HG03460 (cell line): ENCODE measurements at regions not wholly inside any gene's neighbourhood (a gene's known extent, or its start where the extent isn't known, plus 50 kb on each side); places are given as distances from the start of the nearest gene placed in this dataset.
"Not testable (repeated sequence)": the region's sequence is repeated elsewhere in the genome, so short reads cannot be mapped to it uniquely, and the experiment has no call there.

ENCODE experiments used
- ATAC-seq: cut with Tn5 transposase; IDR thresholded peaks from one replicate; pipeline ENCODE4 v1.9.1; 2021; ENCODE audit not compliant: unreplicated experiment

DNA sequence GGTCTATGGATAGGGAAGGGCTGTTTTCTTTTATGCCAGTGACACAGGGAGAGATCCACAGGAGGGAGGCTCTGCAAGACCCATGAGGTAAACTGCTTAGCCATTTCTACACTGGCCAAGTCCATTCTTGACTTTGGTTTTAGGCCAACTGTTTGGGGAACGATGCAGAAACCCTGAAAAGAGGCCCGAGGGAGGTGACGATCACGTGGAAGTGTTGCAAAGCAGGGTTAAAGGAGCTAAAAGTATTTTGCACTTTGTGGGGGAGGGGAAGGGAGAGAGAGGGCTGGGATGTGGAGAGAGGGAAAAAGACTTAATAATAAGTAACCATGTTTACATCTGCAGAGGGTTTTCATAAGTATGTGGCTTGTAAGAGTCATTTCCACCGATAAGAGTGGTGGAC is 239.7 kb downstream of the EMX2 start:
- ATAC-seq: no peak

DNA sequence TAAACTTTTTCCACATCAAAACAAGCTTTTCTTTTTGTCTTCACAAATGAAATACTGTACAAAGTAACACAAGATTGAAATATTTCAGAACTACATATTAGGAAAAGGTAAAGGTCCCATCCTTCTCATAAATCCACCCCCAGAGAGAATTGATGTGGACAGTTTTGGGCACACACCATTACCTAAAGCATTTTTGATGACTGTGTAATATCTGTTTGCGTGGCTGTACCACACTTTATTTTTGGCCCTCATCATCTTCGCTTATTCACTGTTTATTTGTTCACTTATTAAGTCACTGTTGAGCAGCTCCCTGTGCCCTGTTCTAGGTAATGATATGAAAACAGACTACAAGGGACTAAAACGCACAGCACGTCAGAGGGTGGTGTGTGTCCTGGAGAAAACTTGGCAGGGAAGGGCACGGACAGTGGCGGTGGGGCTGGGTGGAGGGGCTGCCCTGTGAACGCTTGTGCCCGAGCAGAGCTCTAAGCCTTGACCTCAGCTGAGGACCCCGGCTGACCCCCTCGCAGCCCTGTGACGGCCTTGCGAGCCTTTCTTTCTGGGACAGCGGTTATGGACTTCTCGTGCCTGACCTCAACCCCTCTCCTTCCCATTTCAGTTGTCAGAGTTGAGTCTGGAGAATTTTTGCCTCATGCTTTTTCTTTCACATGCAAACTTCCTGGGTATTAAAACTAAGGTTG is 241.3 kb downstream of the EMX2 start:
- no peak for ATAC-seq

DNA sequence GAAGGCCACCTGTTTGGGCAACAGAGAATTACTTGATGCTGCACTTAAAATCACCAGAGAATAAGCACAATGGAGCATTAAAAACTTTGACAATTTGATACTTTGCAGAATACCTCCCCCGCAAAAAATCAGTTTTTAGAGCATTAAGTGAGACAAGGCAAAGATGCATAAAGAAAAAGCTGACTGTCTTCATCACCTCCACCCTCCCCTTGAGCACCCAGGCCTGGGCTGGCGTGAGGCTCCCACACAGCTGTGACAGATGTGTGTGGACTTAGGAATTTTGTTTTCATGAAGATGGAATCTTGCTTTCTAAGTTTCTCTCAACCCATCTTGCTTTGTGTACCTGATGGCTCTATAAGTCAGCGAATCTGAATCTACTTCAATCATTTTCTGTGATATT is 242.2 kb downstream of the EMX2 start:
- ATAC-seq: no peak

DNA sequence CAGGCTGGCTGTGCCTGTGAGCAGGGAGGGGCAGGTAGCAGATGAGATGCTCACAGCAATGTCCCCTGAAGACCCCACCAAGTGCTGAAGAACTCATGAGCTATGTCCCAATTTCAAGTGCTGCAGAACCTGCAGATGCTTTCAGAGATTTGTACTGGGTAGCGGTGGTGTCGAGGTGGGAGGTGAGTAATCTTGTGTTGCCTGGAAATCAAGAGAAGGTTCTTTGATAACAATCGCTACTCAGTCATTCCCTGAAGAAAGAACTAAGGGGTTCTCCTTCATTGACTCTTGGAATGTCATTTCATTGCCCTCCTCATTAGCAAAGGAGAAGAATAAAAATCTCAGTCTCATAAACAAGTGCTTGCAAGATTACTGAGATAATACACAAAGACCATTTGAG is 246.4 kb downstream of the EMX2 start:
- ATAC-seq: no peak

DNA sequence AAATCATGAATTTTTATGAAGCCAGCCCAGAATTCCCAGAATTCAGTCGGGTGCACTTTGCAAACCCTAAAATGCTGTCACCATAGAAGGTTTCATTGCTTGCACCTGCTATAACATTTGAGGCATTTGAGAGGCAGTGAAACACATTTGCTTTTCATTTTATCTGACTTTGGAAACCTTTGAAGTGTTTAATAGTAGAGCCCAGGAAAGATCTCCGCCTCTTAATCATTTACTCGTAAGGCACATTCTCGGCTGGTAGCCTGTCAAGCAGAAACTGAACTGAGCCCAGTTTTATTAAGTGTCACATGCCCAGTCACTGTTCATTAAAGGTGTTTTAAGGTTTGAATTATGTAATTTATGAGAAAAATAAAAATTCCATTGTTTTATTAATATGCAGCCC is 247.6 kb downstream of the EMX2 start:
- no peak for ATAC-seq

DNA sequence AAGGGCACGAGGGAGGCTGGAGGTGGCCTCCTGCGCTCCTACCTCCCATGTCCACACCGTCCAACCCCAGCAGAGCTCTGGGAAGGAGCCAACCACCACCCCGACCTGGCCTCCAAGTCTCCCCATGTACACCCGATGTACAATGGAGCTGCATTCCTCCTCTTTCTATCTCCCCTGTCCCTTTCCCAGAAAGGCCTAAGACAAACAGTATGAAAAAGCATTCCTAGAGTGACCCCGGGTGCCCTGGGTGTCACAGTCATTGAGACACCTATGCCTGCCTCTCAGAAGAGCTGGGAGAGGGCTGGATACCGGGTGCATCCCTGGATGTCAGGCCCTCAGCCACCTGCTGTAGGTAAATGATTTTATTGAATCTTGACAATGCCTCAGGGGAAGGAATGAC is 248.1 kb downstream of the EMX2 start:
- ATAC-seq: no peak

DNA sequence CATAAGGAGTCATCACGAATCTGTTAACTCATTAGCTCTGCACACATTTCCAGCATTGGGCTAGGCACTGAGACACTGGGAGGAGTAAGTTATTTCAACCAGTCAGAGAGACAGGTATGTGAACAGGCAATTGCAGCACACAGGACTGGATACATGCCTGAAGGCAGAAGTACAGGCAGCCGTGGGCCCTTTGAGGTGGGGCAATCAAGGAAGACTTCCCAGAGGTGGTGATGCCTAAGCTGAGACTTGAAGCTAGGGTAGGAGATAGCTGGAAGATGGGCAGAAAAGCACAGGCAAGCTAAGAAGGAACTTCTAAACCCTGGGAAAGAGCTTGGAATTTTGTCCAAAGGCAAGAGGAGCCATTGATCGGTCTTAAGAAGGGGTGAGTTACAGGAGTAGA is 249.7 kb downstream of the EMX2 start:
- no peak for ATAC-seq

DNA sequence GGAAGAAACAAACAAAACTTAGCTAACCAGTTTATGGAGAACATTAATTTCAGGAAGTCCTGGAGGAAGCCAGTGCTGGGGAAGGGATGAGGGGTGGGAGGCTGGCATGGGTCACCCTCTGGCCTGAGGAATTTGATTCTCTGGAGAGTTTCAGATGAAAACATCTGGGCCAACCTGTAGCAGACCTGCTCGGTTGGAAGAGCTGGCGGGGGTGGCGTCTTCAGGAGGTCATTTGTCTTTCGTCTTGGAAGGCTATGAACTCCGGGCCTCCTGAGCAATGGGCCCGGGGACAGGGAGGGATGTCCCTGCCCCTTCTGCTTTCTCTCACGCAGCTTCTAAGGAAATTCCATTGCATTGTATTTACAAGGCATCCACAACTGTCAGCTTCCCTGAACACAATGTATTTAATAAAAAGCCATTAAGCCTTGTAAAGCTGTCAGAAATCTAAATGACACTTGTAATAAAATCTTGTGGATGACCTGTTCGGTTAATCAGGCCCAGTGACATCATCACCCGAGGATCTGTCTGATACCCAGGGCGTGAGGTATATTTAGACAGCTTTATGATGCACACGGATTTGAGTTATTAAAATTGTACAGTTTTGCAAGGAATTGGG is 250.5 kb downstream of the RAB11FIP2 start:
- no peak for ATAC-seq

DNA sequence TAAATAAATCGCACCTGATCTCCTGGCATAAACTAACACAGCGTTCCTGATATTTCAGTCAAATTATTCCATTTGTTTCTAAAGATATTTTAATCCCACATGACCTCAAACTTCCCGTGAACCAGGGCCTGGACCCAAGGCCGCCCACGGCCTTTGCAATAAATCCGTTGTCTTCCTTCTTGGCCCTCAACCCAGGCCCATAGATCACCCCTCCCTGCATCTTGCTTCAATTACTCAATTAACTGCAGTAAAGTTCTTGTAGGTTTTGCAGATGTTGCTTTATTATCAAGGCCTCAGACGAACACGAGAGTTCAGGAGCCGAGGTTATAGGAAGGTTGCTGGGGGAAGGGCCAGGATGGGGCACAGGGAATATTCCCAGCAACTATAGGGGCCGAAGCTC is 249.4 kb downstream of the RAB11FIP2 start:
- ATAC-seq: no peak

DNA sequence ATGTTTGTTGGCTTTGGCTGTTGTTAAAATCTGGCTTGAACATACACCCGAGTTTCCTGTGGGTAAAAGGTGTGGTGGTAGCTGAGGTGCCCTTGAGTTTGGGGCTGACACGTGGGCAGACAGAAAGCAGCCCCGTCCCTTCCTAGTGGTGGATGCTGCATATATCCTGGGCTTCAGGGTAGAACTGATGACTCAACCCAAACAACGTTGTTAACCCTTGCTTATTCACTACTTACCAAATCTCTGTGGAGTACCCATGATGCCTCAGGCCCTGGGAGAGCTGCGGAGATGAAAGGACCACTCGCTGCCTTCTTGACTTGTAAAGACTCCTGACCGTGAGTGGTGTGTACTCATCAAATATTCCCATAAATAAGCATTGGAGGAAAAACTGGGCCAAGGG is 245.1 kb downstream of the RAB11FIP2 start:
- ATAC-seq: no peak

DNA sequence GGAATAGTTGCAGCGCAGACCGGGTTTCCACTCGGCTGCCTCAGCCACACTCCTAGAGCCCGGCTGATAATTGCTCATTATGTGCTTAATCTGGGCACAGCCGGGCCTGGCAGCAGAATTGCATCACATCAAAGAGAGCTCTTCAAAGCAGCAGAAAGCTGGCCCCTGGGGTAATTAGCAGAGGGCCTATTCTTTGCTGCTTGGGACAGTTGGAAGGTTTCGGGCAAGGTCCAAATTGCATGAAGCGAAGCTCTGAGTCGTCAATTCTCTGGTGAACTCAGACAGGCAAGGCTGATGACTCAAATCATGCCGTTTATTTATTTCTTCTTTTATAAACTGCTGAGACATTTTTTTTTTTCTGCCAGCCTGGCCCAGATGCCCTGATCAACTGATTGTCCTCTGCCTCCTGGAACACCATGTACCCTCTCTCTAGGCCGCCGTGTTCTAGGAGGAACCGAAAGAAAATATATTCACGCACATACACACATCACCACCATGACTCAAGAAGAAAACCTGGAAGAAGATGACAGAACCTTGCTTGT is 242.2 kb downstream of the RAB11FIP2 start:
- no peak for ATAC-seq

DNA sequence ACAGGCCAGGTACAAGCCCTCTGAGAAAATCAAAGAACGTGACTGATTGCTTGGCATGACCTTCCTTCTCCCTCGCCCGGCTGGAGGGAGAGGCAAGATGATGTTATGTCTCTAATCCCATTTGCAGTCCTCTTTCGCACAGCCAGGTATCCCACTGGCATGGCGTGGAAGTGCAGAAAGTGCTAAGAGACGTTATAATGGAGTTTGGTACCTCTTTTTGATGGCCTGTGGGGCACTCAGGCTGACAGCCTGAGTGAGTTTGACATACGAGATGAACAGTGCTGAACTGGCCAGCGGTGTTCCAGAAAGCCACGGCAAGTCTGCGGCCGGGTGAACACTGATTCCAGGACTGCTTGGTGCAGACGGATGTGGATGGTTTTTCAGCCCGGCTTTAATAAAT is 241.6 kb downstream of the RAB11FIP2 start:
- no peak for ATAC-seq

DNA sequence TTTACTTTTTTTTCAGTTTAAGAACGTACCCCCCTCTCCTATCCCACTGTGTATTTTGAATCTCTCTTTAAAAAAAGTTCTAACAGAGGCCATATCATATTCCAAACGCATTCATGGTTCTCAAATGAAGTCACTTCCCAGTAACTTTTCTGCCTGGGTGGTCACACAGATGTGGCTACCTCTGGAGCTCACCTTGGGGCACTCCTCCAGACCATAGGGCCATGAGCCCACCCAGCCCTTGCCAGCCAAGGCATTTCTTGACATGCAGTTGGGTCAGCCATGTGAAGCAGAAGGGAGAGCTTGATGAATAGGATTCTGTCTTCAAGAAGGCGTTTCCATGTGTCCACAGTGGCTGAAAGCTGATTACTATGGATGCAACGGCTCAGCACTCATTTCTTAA is 239.3 kb downstream of the RAB11FIP2 start:
- no peak for ATAC-seq

DNA sequence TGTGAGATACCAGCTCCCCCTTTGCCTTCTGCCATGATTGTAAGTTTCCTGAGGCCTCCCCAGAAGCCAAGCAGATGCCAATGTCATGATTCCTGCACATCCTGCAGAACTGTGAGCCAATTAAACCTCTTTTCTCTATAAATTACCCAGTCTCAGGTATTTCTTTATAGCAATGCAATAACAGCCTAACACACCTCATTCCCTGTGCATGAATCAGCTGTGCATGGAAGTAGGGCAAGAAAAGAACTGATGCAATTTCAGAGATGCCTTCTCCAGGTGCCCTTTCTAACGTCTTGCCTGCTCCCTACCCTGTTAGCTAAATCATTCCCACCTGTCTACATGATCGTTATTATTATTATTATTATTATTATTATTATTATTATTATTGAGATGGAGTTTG is 230.9 kb downstream of the RAB11FIP2 start:
- ATAC-seq: not testable (repeated sequence)

DNA sequence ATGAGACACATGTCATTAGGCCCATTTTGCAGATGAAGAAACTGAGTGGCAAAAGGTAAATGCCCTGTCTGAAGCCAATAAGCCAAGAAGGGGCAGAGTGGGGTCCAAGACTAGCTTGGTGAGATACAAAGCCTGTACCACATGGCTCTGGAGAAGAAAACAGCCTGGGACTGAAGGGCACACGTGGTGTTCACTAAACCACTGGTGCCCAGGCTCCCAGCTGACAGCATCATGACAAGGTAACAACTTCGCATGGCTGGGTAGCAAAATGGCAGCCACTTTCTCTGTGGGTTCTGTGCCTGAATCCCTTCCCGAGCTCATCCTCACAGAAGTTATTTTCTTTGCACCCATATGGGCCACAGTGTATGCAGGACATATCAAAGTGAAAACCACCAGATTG is 229.6 kb downstream of the RAB11FIP2 start:
- no peak for ATAC-seq

DNA sequence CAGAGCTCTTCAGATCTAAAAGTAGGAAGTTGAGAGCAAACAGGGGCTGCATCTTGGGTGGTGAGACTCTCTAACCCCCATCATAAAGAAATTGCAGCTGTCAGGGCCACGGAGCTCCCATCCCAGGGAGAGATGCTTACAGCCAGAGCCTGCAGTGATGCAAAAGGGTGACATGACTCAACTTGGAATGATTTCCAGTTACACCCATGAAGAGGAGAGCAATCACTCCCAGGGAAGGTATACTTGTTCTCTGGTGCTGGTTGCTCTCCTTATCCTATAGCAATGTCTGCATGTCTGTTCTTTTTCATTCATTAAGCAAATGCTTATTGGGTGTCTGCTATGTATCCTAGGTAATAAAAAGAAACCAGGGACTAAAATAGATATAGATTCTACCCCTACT is 228.0 kb downstream of the RAB11FIP2 start:
- no peak for ATAC-seq

DNA sequence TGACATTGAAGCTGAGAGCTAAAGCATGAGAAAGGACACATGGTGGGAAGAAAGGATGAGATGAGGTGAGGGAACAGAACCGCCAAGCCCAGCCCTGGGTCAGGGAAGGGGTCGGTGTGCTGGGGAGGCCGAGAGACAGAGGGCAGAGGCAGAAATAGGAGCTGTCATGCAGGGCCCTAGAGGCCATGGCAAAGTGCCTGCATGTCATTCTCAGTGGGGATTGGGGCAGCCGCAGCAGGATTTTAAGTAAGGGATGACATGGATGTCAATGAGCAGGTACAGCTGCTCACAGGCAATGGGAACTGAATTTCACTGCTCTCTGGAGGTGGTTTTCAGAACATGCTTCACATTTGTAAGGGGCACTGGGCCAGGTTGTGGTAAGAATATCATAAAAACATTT is 227.4 kb downstream of the RAB11FIP2 start:
- ATAC-seq: no peak

DNA sequence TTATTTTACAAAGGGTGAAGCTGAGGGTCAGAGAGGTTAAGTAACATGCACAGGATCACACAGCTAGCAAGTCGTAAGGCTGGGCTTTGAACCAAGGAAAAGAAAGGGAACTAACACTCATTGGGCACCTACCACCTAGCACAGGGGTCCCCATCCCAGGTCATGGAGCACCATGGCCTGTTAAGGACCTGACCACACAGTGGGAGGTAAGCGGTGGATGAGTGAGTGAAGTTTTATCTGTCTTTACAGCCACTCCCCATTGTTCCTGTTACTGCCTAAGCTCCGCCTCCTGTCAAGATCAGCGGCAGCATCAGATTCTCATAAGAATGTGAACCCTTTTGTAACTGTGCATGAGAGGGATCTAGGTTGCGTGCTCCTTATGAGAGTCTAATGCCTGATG is 222.8 kb downstream of the RAB11FIP2 start:
- no peak for ATAC-seq

DNA sequence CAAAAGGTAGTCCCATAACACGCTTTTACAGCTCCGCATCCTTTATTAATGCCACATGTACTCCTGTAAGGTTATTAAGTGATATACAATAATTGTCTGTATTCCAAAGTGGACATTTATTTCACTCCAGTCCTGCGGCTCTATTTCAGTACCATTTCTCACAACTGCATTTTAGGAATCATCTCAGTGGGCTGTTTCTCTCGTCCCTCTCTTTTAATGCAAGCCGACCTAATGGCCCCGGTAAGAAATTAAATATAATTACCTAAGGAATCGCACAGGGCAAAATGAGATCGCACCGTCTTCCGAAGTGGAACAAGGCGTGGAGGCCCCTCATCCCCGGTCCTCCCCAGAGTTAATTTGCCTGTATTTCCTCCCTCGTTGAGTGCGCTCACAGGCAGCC is 216.5 kb downstream of the RAB11FIP2 start:
- no peak for ATAC-seq

DNA sequence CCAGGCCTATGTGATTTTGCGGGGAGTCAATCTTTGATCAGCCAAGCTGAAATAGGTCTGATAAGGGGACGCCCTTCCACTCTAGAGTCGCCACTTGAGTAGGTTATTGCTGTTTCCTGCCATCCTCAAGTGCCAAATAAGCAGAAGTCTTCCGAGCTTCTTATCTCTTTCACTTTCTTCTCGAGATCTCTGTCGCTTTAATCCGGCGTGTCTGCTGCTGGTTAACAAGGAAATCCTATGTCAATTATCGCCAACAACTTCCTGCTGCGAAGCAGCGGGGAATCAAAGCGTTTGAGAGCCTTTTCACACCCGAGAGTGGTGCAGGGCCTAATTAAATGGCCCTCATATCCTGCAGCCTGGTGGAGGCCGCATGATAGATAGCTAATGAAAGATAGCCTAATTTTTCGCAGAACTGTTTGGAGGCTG is 215.9 kb downstream of the RAB11FIP2 start:
- ATAC-seq: no peak

DNA sequence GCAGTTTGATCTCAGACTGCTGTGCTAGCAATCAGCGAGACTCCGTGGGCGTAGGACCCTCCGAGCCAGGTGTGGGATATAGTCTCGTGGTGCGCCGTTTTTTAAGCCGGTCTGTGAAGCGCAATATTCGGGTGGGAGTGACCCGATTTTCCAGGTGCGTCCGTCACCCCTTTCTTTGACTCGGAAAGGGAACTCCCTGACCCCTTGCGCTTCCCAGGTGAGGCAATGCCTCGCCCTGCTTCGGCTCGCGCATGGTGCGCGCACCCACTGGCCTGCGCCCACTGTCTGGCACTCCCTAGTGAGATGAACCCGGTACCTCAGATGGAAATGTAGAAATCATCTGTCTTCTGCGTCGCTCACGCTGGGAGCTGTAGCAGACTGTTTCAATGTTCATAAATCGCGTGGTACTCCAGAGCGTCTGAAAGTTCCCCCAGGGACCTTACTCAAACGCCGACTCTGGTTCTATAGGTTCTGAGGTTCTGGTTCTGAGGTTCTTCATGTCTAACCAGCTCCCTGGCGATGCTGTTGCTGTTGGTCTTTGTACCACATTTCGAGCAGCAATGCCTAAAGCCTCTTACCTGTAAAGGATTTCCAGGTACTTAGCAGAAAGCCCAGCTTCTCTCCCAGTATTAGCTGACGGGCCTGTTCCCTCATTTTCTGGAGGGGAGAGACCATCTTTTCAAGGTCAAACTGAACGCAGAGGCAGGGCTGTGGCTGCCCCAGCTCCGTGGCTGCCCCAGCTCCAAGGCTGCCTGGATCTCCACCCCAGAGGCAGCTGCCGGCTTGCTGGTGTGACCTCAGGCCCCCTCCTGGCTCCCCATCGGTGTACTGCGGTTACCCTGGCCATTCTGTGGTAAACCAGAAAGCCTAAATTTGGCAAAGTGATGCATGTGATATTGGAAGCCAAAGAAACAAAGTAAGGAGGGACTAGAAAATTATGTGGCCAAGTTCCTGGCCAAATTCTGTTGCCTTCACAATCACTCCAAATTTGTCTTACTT is 207.9 kb downstream of the RAB11FIP2 start:
- ATAC-seq: not testable (repeated sequence)

DNA sequence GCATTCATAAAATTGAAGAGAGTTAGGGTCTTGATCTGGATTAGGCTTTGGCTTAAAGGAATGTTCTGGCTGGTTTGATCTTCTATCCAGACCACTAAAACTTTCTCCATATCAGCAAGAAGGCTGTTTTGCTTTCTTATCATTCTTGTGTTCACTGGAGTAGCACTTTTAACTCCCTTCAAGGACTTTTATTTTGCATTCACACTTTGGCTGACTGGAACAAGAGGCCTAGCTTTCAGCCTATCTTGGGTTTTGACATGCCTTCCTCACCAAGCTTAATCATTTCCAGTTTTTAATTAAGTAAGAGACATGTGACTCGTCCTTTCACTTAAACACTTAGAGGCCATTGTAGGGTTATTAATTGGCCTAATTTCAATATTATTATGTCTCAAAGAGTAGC is 190.3 kb downstream of the RAB11FIP2 start:
- not testable (repeated sequence) for ATAC-seq
